SK-N-SH treated with all-trans-retinoic acid at 6 μM for 48 hours (cell line): ENCODE measurements at regions not wholly inside any gene's neighbourhood (a gene's known extent, or its start where the extent isn't known, plus 50 kb on each side); places are given as distances from the start of the nearest gene placed in this dataset.

Experiments used
- ARNTL ChIP-seq: fragments of 450-650 bp; formaldehyde crosslinking; IDR thresholded peaks from 2 replicates; pipeline ENCODE4 v1.5.0; 2020; ENCODE audit warnings: low read depth, mild to moderate bottlenecking, moderate library complexity, borderline replicate concordance
- CSDC2 ChIP-seq: fragments of 250-450 bp; sonication (Bioruptor Pico); IDR thresholded peaks from 2 replicates; pipeline ENCODE4 v1.5.0; 2020; ENCODE audit warnings: mild to moderate bottlenecking, moderate library complexity
- ISL1 ChIP-seq: fragments of 250-450 bp; sonication (Bioruptor Pico); IDR thresholded peaks from 2 replicates; pipeline ENCODE4 v2.1.2; 2022; ENCODE audit warnings: mild to moderate bottlenecking, moderate library complexity
- OSR1 ChIP-seq: fragments of 250-450 bp; sonication (Bioruptor Pico); IDR thresholded peaks from 2 replicates; pipeline ENCODE4 v1.8.0; 2022; ENCODE audit warnings: moderate library complexity, mild to moderate bottlenecking, inconsistent platforms
- PPARA ChIP-seq: fragments of 250-450 bp; sonication (Bioruptor Pico); IDR thresholded peaks from 2 replicates; pipeline ENCODE4 v1.5.0; 2020; ENCODE audit warnings: mild to moderate bottlenecking, borderline replicate concordance
- RARB ChIP-seq: fragments of 250-450 bp; sonication (Bioruptor Pico); IDR thresholded peaks from 2 replicates; pipeline ENCODE4 v1.8.0; 2021; ENCODE audit warnings: mild to moderate bottlenecking, moderate library complexity
- SNAI2 ChIP-seq: fragments of 250-450 bp; sonication (Bioruptor Pico); IDR thresholded peaks from 2 replicates; pipeline ENCODE4 v1.5.0; 2020; ENCODE audit warnings: mild to moderate bottlenecking, moderate library complexity
- TCF4 ChIP-seq: fragments of 250-450 bp; sonication (Bioruptor Pico); IDR thresholded peaks from 2 replicates; pipeline ENCODE4 v1.8.0; 2021; ENCODE audit warnings: mild to moderate bottlenecking, moderate library complexity, borderline replicate concordance
- ZNF565 ChIP-seq: fragments of 450-650 bp; formaldehyde crosslinking; conservative IDR thresholded peaks from 2 replicates; pipeline ENCODE4 v1.5.0; 2020; ENCODE audit warnings: low read depth, mild to moderate bottlenecking, moderate library complexity
- TF ChIP-seq, protein P1 (sequence below): fragments of 250-450 bp; sonication (Bioruptor Pico); IDR thresholded peaks from 2 replicates; pipeline ENCODE4 v1.5.1; 2020; ENCODE audit warnings: low read depth, mild to moderate bottlenecking, moderate library complexity
- TF ChIP-seq, protein P2 (sequence below): fragments of 250-450 bp; sonication (Bioruptor Pico); IDR thresholded peaks from 2 replicates; pipeline ENCODE4 v1.5.1; 2021; ENCODE audit warnings: mild to moderate bottlenecking, moderate library complexity
- TF ChIP-seq, protein P3 (sequence below): fragments of 250-450 bp; sonication (Bioruptor Pico); IDR thresholded peaks from 2 replicates; pipeline ENCODE4 v1.8.0; 2021; ENCODE audit warnings: low read depth, mild to moderate bottlenecking, moderate library complexity, borderline replicate concordance

DNA sequence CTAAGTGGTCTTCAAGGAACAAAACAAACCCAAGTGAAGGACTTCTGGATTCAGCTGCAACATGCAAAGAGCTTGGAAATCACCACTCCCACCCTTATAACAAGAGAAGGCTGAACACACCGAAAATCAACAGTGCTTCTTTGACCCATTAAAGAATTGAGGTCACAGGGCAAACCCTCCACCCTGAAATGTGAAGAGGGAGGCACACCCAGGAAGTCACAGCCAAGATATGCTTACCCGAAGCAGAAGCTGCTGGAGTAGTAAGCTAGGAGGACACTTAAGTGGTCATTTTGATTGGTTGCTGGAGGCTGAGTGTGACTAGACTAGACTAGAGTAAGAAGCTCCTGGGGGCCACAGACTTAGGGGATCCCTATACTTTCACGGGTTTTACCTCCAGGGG, 188.2 kb upstream of the SSTR4 start:
- TF ChIP-seq ZNF565, result no peak
- no peak for TF ChIP-seq CSDC2 (CRISPR knock-in tag)
- TF ChIP-seq SNAI2 (CRISPR knock-in tag), result no peak
- TF ChIP-seq, protein P1, sequence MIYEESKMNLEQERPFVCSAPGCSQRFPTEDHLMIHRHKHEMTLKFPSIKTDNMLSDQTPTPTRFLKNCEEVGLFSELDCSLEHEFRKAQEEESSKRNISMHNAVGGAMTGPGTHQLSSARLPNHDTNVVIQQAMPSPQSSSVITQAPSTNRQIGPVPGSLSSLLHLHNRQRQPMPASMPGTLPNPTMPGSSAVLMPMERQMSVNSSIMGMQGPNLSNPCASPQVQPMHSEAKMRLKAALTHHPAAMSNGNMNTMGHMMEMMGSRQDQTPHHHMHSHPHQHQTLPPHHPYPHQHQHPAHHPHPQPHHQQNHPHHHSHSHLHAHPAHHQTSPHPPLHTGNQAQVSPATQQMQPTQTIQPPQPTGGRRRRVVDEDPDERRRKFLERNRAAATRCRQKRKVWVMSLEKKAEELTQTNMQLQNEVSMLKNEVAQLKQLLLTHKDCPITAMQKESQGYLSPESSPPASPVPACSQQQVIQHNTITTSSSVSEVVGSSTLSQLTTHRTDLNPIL (CRISPR knock-in tag), result no peak
- TF ChIP-seq RARB (CRISPR knock-in tag), result no peak
- no peak for TF ChIP-seq TCF4 (CRISPR knock-in tag)
- TF ChIP-seq, protein P2, sequence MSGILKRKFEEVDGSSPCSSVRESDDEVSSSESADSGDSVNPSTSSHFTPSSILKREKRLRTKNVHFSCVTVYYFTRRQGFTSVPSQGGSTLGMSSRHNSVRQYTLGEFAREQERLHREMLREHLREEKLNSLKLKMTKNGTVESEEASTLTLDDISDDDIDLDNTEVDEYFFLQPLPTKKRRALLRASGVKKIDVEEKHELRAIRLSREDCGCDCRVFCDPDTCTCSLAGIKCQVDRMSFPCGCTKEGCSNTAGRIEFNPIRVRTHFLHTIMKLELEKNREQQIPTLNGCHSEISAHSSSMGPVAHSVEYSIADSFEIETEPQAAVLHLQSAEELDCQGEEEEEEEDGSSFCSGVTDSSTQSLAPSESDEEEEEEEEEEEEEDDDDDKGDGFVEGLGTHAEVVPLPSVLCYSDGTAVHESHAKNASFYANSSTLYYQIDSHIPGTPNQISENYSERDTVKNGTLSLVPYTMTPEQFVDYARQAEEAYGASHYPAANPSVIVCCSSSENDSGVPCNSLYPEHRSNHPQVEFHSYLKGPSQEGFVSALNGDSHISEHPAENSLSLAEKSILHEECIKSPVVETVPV (CRISPR knock-in tag), result no peak
- TF ChIP-seq OSR1 (CRISPR knock-in tag), result no peak
- TF ChIP-seq ISL1 (CRISPR knock-in tag), result no peak
- no peak for TF ChIP-seq ARNTL
- no peak for TF ChIP-seq PPARA (CRISPR knock-in tag)
- TF ChIP-seq, protein P3, sequence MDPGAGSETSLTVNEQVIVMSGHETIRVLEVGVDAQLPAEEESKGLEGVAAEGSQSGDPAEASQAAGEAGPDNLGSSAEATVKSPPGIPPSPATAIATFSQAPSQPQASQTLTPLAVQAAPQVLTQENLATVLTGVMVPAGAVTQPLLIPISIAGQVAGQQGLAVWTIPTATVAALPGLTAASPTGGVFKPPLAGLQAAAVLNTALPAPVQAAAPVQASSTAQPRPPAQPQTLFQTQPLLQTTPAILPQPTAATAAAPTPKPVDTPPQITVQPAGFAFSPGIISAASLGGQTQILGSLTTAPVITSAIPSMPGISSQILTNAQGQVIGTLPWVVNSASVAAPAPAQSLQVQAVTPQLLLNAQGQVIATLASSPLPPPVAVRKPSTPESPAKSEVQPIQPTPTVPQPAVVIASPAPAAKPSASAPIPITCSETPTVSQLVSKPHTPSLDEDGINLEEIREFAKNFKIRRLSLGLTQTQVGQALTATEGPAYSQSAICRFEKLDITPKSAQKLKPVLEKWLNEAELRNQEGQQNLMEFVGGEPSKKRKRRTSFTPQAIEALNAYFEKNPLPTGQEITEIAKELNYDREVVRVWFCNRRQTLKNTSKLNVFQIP (CRISPR knock-in tag), result no peak
